ENCODE measurements at regions not wholly inside any gene's neighbourhood (a gene's known extent, or its start where the extent isn't known, plus 50 kb on each side); places are given as distances from the start of the nearest gene placed in this dataset.

DNA sequence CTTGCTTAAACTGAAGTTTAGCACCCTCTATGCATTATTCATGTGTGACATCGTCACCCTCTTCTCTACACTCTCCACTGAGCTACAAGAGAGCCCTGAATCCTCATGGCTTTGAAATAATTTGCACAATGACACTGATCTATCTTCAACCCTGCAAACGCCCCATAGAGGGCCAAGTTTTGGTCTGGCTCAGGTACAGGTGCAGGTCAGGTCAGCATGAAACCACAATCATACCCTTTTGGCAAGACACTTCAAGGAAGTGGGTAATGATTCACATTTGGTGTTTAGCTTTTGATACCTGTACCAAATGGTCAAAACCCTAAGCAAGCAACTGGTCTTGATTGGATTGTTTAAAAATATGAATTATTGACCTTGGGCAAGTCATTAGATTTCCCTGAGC is 122.2 kb upstream of the CADM1 start (continued):
- TF ChIP-seq, protein P1, sequence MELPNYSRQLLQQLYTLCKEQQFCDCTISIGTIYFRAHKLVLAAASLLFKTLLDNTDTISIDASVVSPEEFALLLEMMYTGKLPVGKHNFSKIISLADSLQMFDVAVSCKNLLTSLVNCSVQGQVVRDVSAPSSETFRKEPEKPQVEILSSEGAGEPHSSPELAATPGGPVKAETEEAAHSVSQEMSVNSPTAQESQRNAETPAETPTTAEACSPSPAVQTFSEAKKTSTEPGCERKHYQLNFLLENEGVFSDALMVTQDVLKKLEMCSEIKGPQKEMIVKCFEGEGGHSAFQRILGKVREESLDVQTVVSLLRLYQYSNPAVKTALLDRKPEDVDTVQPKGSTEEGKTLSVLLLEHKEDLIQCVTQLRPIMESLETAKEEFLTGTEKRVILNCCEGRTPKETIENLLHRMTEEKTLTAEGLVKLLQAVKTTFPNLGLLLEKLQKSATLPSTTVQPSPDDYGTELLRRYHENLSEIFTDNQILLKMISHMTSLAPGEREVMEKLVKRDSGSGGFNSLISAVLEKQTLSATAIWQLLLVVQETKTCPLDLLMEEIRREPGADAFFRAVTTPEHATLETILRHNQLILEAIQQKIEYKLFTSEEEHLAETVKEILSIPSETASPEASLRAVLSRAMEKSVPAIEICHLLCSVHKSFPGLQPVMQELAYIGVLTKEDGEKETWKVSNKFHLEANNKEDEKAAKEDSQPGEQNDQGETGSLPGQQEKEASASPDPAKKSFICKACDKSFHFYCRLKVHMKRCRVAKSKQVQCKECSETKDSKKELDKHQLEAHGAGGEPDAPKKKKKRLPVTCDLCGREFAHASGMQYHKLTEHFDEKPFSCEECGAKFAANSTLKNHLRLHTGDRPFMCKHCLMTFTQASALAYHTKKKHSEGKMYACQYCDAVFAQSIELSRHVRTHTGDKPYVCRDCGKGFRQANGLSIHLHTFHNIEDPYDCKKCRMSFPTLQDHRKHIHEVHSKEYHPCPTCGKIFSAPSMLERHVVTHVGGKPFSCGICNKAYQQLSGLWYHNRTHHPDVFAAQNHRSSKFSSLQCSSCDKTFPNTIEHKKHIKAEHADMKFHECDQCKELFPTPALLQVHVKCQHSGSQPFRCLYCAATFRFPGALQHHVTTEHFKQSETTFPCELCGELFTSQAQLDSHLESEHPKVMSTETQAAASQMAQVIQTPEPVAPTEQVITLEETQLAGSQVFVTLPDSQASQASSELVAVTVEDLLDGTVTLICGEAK (IDR thresholded peaks at IDR 0.05), result no peak
- TF ChIP-seq, protein P1 (CRISPR knock-in tag; IDR thresholded peaks at IDR 0.05), result no peak
- TF ChIP-seq KLF15 (CRISPR knock-in tag; IDR thresholded peaks at IDR 0.05; ENCODE audit: borderline replicate concordance) (no peak), YEATS2 (CRISPR knock-in tag; IDR thresholded peaks at IDR 0.05; ENCODE audit: borderline replicate concordance) (no peak), MED13 (CRISPR knock-in tag; IDR thresholded peaks at IDR 0.05) (no peak), NFRKB (IDR thresholded peaks at IDR 0.05) (no peak), IRF2 (CRISPR knock-in tag; IDR thresholded peaks at IDR 0.05) (no peak)

Measured in HepG2 (cell line).